ENCODE measurements at regions not wholly inside any gene's neighbourhood (a gene's known extent, or its start where the extent isn't known, plus 50 kb on each side); places are given as distances from the start of the nearest gene placed in this dataset.

DNA sequence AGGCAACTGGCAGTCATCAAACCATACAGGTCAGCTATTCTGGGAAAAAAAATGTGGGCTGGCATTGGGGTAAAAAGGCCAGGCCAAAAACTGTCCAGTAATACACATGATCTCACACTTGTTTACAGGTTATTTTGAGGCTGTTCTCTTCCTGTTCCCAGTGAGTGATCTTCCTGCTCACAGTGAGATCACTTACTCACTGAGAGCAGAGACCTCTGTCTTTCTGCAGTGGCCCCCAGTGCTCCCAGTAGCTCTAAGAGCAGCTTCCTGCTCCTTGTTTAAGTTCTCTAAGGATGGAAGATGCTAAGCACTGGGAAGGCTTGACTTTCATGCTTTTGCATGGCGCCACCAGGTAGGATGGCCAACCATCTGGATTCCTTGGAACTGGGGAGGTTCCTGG lies 93.5 kb upstream of the KIAA1217 start:
- no peak overlapping the region for H3K4me3 ChIP-seq (ENCODE audit: low read length, poor library complexity, severe bottlenecking)
- H3K79me2 ChIP-seq (ENCODE audit: insufficient read depth, low read length) = no peaks in the 10 kb centered on the region
- H3F3A ChIP-seq (ENCODE audit: low read depth) = no peaks in the 10 kb centered on the region
- no peaks in the 10 kb centered on the region for H3K36me3 ChIP-seq (ENCODE audit: insufficient read depth, low read length)
- peaks cover 4% of the 10 kb centered on the region for H3K4me1 ChIP-seq (ENCODE audit: insufficient read depth, low read length, poor library complexity, severe bottlenecking)
- no peaks in the 10 kb centered on the region for H3K27me3 ChIP-seq (ENCODE audit: insufficient read depth, low read length, poor library complexity, severe bottlenecking)
- no peaks in the 10 kb centered on the region for H3K9me3 ChIP-seq (ENCODE audit: insufficient read depth, low read depth, low read length)
- no peaks in the 10 kb centered on the region for H4K20me1 ChIP-seq (ENCODE audit: insufficient read depth, low read length, poor library complexity, severe bottlenecking)
- H3K9me2 ChIP-seq (replicated peaks; ENCODE audit: low read depth, low read length) = no peaks in the 10 kb centered on the region
- H3K9ac ChIP-seq (ENCODE audit: low read depth, low read length, poor library complexity, severe bottlenecking) = no peak overlapping the region
- H3K4me2 ChIP-seq (ENCODE audit: low read depth, low read length, poor library complexity, severe bottlenecking) = no peak overlapping the region
- peak overlapping the region; percentile 9; the same call in 1 of the 2 replicates for H2AFZ ChIP-seq (ENCODE audit: low read length)
- no peak for TF ChIP-seq EZH2phosphoT487 (IDR thresholded peaks at IDR 0.05; ENCODE audit: borderline replicate concordance)
- TF ChIP-seq, protein P1, sequence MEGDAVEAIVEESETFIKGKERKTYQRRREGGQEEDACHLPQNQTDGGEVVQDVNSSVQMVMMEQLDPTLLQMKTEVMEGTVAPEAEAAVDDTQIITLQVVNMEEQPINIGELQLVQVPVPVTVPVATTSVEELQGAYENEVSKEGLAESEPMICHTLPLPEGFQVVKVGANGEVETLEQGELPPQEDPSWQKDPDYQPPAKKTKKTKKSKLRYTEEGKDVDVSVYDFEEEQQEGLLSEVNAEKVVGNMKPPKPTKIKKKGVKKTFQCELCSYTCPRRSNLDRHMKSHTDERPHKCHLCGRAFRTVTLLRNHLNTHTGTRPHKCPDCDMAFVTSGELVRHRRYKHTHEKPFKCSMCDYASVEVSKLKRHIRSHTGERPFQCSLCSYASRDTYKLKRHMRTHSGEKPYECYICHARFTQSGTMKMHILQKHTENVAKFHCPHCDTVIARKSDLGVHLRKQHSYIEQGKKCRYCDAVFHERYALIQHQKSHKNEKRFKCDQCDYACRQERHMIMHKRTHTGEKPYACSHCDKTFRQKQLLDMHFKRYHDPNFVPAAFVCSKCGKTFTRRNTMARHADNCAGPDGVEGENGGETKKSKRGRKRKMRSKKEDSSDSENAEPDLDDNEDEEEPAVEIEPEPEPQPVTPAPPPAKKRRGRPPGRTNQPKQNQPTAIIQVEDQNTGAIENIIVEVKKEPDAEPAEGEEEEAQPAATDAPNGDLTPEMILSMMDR (conservative IDR thresholded peaks at IDR 0.05; ENCODE audit: low read length) = no peak

DNA sequence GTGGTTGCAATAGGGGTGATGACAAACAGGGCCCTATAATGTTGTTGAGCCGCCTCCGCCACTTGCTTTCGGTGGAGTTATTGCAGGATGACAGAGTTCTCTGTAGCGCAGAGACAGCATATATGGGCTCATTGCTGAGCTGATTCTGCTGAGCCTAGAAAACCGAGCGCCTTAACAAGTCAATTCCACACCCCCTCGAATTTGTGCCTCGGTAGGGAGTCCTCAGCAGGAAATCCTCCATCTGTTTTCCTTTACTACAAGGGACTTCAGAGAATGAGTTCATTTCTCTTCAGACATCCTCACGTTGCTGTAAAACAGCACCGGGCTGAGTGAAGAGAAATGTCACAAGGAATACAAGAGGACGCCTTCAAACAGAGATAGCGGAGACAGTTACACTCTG lies 90.7 kb upstream of the KIAA1217 start:
- H3K9ac ChIP-seq (ENCODE audit: low read depth, low read length, poor library complexity, severe bottlenecking) = no peak overlapping the region
- H3K36me3 ChIP-seq (ENCODE audit: insufficient read depth, low read length) = no peaks in the 10 kb centered on the region
- H3F3A ChIP-seq (ENCODE audit: low read depth) = no peaks in the 10 kb centered on the region
- H3K4me3 ChIP-seq (ENCODE audit: low read length, poor library complexity, severe bottlenecking) = no peak overlapping the region
- peaks cover 4% of the 10 kb centered on the region for H3K4me1 ChIP-seq (ENCODE audit: insufficient read depth, low read length, poor library complexity, severe bottlenecking)
- TF ChIP-seq, protein P1 (conservative IDR thresholded peaks at IDR 0.05; ENCODE audit: low read length) = no peak
- no peak for TF ChIP-seq EZH2phosphoT487 (IDR thresholded peaks at IDR 0.05; ENCODE audit: borderline replicate concordance)
- H3K9me2 ChIP-seq (replicated peaks; ENCODE audit: low read depth, low read length) = no peaks in the 10 kb centered on the region
- H3K79me2 ChIP-seq (ENCODE audit: insufficient read depth, low read length) = no peaks in the 10 kb centered on the region
- H3K4me2 ChIP-seq (ENCODE audit: low read depth, low read length, poor library complexity, severe bottlenecking) = no peak overlapping the region
- no peaks in the 10 kb centered on the region for H3K27me3 ChIP-seq (ENCODE audit: insufficient read depth, low read length, poor library complexity, severe bottlenecking)
- no peaks in the 10 kb centered on the region for H4K20me1 ChIP-seq (ENCODE audit: insufficient read depth, low read length, poor library complexity, severe bottlenecking)
- H2AFZ ChIP-seq (ENCODE audit: low read length) = no peak overlapping the region
- H3K9me3 ChIP-seq (ENCODE audit: insufficient read depth, low read depth, low read length) = no peaks in the 10 kb centered on the region

DNA sequence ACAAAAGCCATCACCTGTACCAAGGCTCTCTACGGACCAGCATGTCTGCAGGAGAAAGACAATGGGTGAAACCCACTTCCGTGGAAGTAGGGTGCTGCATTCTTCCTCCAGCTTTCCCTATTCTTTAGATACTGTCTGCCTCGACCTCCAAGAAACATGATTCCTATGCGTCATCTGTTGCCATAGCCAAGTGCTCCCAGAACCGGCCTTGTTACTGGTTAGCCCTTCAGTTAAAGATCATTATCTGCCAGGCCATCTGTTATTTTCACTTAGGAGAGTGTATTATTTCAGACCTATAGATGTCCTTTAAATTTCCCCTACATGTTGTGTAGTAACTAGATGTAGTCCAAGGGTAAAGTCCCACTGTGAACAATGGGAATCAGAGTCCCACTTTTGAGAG lies 89.0 kb upstream of the KIAA1217 start:
- Histone ChIP-seq H3K9me3 (ENCODE audit: insufficient read depth, low read depth, low read length) (no peaks in the 10 kb centered on the region), H3F3A (ENCODE audit: low read depth) (no peaks in the 10 kb centered on the region), H3K9me2 (replicated peaks; ENCODE audit: low read depth, low read length) (no peaks in the 10 kb centered on the region), H3K27me3 (ENCODE audit: insufficient read depth, low read length, poor library complexity, severe bottlenecking) (no peaks in the 10 kb centered on the region), H3K4me2 (ENCODE audit: low read depth, low read length, poor library complexity, severe bottlenecking) (no peak overlapping the region), H3K4me3 (ENCODE audit: low read length, poor library complexity, severe bottlenecking) (no peak overlapping the region), H2AFZ (ENCODE audit: low read length) (no peak overlapping the region), H3K9ac (ENCODE audit: low read depth, low read length, poor library complexity, severe bottlenecking) (no peak overlapping the region), H3K79me2 (ENCODE audit: insufficient read depth, low read length) (no peaks in the 10 kb centered on the region), H3K36me3 (ENCODE audit: insufficient read depth, low read length) (no peaks in the 10 kb centered on the region), H4K20me1 (ENCODE audit: insufficient read depth, low read length, poor library complexity, severe bottlenecking) (no peaks in the 10 kb centered on the region), H3K4me1 (ENCODE audit: insufficient read depth, low read length, poor library complexity, severe bottlenecking) (peaks cover 4% of the 10 kb centered on the region)
- no peak for TF ChIP-seq EZH2phosphoT487 (IDR thresholded peaks at IDR 0.05; ENCODE audit: borderline replicate concordance)
- TF ChIP-seq, protein P1 (conservative IDR thresholded peaks at IDR 0.05; ENCODE audit: low read length) = no peak
